ENCODE measurements at regions not wholly inside any gene's neighbourhood (a gene's known extent, or its start where the extent isn't known, plus 50 kb on each side); places are given as distances from the start of the nearest gene placed in this dataset.

DNA sequence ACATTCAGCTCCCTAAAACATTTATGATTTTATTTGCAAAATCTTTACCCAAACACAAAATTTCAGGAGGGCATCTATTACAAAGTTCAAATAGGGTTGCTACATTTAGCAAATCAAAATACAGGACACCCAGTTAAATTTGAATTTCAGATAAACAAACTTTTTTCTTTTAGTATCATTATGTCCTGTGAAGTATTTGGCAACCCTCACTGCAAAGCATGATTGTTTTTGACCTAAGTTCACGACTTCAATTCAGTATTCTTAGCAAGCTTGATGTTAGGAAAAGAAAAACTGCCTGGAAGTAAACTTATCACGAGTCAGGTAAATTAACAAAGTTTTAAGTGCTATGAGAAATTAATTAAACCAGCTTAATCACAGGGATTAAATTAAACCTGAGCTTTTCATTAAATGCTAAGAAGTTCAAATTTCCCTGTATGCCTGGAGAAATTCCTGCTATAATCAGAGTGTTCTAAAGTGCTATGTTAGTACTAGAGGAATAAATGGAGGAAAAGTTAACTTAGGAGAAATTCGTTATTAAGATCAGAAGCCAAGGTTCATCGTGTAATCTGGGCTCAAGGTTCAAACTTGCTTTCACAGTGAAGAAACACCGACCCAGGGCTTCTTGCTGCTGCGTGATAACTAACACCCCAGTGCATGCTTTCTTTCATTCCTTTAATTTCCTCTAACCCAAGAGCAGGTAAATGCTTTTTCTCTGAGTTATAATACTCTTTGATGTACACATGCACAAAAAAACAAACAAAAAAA, 298.1 kb downstream of the FOXO1 start:
- TF ChIP-seq, protein P1, sequence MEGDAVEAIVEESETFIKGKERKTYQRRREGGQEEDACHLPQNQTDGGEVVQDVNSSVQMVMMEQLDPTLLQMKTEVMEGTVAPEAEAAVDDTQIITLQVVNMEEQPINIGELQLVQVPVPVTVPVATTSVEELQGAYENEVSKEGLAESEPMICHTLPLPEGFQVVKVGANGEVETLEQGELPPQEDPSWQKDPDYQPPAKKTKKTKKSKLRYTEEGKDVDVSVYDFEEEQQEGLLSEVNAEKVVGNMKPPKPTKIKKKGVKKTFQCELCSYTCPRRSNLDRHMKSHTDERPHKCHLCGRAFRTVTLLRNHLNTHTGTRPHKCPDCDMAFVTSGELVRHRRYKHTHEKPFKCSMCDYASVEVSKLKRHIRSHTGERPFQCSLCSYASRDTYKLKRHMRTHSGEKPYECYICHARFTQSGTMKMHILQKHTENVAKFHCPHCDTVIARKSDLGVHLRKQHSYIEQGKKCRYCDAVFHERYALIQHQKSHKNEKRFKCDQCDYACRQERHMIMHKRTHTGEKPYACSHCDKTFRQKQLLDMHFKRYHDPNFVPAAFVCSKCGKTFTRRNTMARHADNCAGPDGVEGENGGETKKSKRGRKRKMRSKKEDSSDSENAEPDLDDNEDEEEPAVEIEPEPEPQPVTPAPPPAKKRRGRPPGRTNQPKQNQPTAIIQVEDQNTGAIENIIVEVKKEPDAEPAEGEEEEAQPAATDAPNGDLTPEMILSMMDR (IDR thresholded peaks at IDR 0.05; ENCODE audit: low read length) = no peak
- TF ChIP-seq EZH2 (IDR thresholded peaks at IDR 0.05; ENCODE audit: borderline replicate concordance, low read length) = no peak
